B cell (primary cell): ENCODE measurements at regions not wholly inside any gene's neighbourhood (a gene's known extent, or its start where the extent isn't known, plus 50 kb on each side); places are given as distances from the start of the nearest gene placed in this dataset.

ENCODE experiments used
- CTCF ChIP-seq: fragments of 200-600 bp; IDR thresholded peaks from one replicate; pipeline ENCODE4 v1.8.0; 2022; ENCODE audit warnings: antibody characterized with exemption, mild to moderate bottlenecking
- EZH2 ChIP-seq: IDR thresholded peaks from 2 replicates; pipeline ENCODE4 v1.6.1; 2012; ENCODE audit warnings: borderline replicate concordance, low read depth, mild to moderate bottlenecking, moderate library complexity, low read length; ENCODE audit not compliant: insufficient read depth, poor library complexity, severe bottlenecking

GRCh38 chrX:39267176-39267575 lies 465.9 kb downstream of the MID1IP1 start:
- TF ChIP-seq CTCF: no peak
- TF ChIP-seq EZH2: no peak
